ENCODE measurements at regions not wholly inside any gene's neighbourhood (a gene's known extent, or its start where the extent isn't known, plus 50 kb on each side); places are given as distances from the start of the nearest gene placed in this dataset.

GRCh38 chr16:61165797-61166196, 870.4 kb downstream of the CDH8 start:
- Histone ChIP-seq H3K36me3 (ENCODE audit: control insufficient read depth in 4 of 4, insufficient read depth in 3 of 4, low read depth in 1 of 4, low read length in 3 of 4) (no peaks in the 10 kb centered on the region), H3K27me3 (ENCODE audit: control insufficient read depth in 4 of 4, insufficient read depth in 4 of 4, low read length in 3 of 4) (no peaks in the 10 kb centered on the region), H3K27ac (ENCODE audit: low read depth in 1 of 2, low read length in 2 of 2) (no peak overlapping the region), H3K4me3 (ENCODE audit: low read depth in 1 of 3, low read length in 3 of 3) (no peak overlapping the region), H3K9ac (ENCODE audit: low read depth in 1 of 2, low read length in 2 of 2) (no peak overlapping the region), H3K4me1 (ENCODE audit: control insufficient read depth in 4 of 4, insufficient read depth in 4 of 4, low read length in 3 of 4) (no peaks in the 10 kb centered on the region), H3K9me3 (ENCODE audit: control insufficient read depth in 4 of 4, low read length in 3 of 4) (no peaks in the 10 kb centered on the region)
- TF ChIP-seq REST (IDR thresholded peaks at IDR 0.05), result no peak
- TF ChIP-seq MAX (IDR thresholded peaks at IDR 0.05), result no peak
- TF ChIP-seq NR2F2 (IDR thresholded peaks at IDR 0.05), result no peak
- no peak for TF ChIP-seq GABPA (IDR thresholded peaks at IDR 0.05 in 1 of 2, conservative IDR thresholded peaks at IDR 0.05 in 1 of 2)
- TF ChIP-seq RXRA (IDR thresholded peaks at IDR 0.05), result no peak
- no peak for TF ChIP-seq HNF4A (conservative IDR thresholded peaks at IDR 0.05)
- TF ChIP-seq JUND (IDR thresholded peaks at IDR 0.05), result no peak
- no peak for TF ChIP-seq YY1 (IDR thresholded peaks at IDR 0.05)
- TF ChIP-seq RAD21 (IDR thresholded peaks at IDR 0.05), result no peak
- TF ChIP-seq, protein P1, sequence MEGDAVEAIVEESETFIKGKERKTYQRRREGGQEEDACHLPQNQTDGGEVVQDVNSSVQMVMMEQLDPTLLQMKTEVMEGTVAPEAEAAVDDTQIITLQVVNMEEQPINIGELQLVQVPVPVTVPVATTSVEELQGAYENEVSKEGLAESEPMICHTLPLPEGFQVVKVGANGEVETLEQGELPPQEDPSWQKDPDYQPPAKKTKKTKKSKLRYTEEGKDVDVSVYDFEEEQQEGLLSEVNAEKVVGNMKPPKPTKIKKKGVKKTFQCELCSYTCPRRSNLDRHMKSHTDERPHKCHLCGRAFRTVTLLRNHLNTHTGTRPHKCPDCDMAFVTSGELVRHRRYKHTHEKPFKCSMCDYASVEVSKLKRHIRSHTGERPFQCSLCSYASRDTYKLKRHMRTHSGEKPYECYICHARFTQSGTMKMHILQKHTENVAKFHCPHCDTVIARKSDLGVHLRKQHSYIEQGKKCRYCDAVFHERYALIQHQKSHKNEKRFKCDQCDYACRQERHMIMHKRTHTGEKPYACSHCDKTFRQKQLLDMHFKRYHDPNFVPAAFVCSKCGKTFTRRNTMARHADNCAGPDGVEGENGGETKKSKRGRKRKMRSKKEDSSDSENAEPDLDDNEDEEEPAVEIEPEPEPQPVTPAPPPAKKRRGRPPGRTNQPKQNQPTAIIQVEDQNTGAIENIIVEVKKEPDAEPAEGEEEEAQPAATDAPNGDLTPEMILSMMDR (IDR thresholded peaks at IDR 0.05; ENCODE audit: low read depth, low read length, missing input control), result no peak
- no peak for TF ChIP-seq FOXA1 (IDR thresholded peaks at IDR 0.05)
- no peak for DNase-seq (ENCODE audit: low spot score)
- WGBS, result 70% methylated on average over 3 of the region's 3 CpGs

DNA sequence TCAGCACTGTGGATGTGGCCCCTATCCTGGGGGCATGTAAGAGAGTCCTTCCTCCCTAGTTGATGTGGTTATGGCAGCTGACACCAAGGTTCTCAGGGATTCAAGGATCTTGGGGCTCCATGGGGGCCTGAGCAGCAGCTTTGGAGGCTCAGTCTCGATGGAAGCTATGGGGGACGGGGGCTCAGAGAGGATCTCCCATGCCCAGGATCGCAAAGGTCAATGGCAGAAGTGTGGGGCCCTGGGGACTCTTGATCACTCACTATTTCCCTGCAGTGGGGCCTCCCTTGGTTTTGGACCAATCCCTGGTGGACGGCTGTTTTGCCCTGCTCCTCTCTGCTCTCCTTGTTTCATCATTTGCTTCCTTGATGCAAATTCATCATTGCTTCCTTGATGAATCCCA, 885.9 kb downstream of the CDH8 start:
- Histone ChIP-seq H3K27me3 (ENCODE audit: control insufficient read depth in 4 of 4, insufficient read depth in 4 of 4, low read length in 3 of 4) (no peaks in the 10 kb centered on the region), H3K4me1 (ENCODE audit: control insufficient read depth in 4 of 4, insufficient read depth in 4 of 4, low read length in 3 of 4) (no peaks in the 10 kb centered on the region), H3K36me3 (ENCODE audit: control insufficient read depth in 4 of 4, insufficient read depth in 3 of 4, low read depth in 1 of 4, low read length in 3 of 4) (no peaks in the 10 kb centered on the region), H3K27ac (ENCODE audit: low read depth in 1 of 2, low read length in 2 of 2) (no peak overlapping the region), H3K4me3 (ENCODE audit: low read depth in 1 of 3, low read length in 3 of 3) (no peak overlapping the region), H3K9ac (ENCODE audit: low read depth in 1 of 2, low read length in 2 of 2) (no peak overlapping the region), H3K9me3 (ENCODE audit: control insufficient read depth in 4 of 4, low read length in 3 of 4) (no peaks in the 10 kb centered on the region)
- TF ChIP-seq, protein P2, sequence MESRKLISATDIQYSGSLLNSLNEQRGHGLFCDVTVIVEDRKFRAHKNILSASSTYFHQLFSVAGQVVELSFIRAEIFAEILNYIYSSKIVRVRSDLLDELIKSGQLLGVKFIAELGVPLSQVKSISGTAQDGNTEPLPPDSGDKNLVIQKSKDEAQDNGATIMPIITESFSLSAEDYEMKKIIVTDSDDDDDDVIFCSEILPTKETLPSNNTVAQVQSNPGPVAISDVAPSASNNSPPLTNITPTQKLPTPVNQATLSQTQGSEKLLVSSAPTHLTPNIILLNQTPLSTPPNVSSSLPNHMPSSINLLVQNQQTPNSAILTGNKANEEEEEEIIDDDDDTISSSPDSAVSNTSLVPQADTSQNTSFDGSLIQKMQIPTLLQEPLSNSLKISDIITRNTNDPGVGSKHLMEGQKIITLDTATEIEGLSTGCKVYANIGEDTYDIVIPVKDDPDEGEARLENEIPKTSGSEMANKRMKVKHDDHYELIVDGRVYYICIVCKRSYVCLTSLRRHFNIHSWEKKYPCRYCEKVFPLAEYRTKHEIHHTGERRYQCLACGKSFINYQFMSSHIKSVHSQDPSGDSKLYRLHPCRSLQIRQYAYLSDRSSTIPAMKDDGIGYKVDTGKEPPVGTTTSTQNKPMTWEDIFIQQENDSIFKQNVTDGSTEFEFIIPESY (IDR thresholded peaks at IDR 0.05), result no peak
- TF ChIP-seq RAD21 (IDR thresholded peaks at IDR 0.05), result no peak
- TF ChIP-seq NR2F2 (IDR thresholded peaks at IDR 0.05), result no peak
- TF ChIP-seq ATF3 (IDR thresholded peaks at IDR 0.05), result no peak
- no peak for TF ChIP-seq HNF4A (conservative IDR thresholded peaks at IDR 0.05)
- no peak for TF ChIP-seq FOXA2 (IDR thresholded peaks at IDR 0.05)
- no peak for TF ChIP-seq SP1 (IDR thresholded peaks at IDR 0.05)
- no peak for TF ChIP-seq JUND (IDR thresholded peaks at IDR 0.05)
- TF ChIP-seq TAF1 (conservative IDR thresholded peaks at IDR 0.05), result no peak
- TF ChIP-seq EGR1 (IDR thresholded peaks at IDR 0.05; ENCODE audit: low read depth in 2 of 2), result no peak
- TF ChIP-seq, protein P1 (IDR thresholded peaks at IDR 0.05; ENCODE audit: low read depth, low read length, missing input control), result no peak
- no peak for TF ChIP-seq FOXA1 (IDR thresholded peaks at IDR 0.05)
- no peak for TF ChIP-seq RXRA (IDR thresholded peaks at IDR 0.05)
- TF ChIP-seq HNF4G (IDR thresholded peaks at IDR 0.05), result no peak
- TF ChIP-seq REST (IDR thresholded peaks at IDR 0.05), result no peak
- DNase-seq (ENCODE audit: low spot score), result no peak
- 69% methylated on average over 4 of the region's 4 CpGs for WGBS

All from liver (tissue), 8 donors.